HEK293 (cell line): ENCODE measurements at regions not wholly inside any gene's neighbourhood (a gene's known extent, or its start where the extent isn't known, plus 50 kb on each side); places are given as distances from the start of the nearest gene placed in this dataset.

ENCODE experiments used
- CTCF ChIA-PET: fragments of 350-600 bp; formaldehyde crosslinking; extraction: SDS; loops from one replicate; lab custom pipeline; 2021; ENCODE audit warnings: antibody characterized with exemption; lab: Yijun Ruan, JAX
- POLR2A ChIA-PET: fragments of 300-600 bp; formaldehyde crosslinking; extraction: SDS; loops from one replicate; lab custom pipeline; 2020; ENCODE audit warnings: antibody characterized with exemption, inconsistent platforms; lab: Yijun Ruan, JAX
- H3K27ac ChIP-seq: fragments of 200-500 bp; sonication (Bioruptor generic); 2 replicates; pipeline ENCODE4 v1.5.1; 2014; ENCODE audit warnings: low read depth, low read length, control low read depth, inconsistent platforms; ENCODE audit errors: extremely low read depth
- H3K36me3 ChIP-seq, 2 experiments: fragments of 200-500 bp in 1 of 2; sonication (Bioruptor generic) in 1 of 2; 1 replicate in 1 of 2; 2 replicates in 1 of 2; pipeline ENCODE4 v1.5.1; 2014 to 2017; ENCODE audit warnings: inconsistent platforms in 2 of 2, low read length in 2 of 2; ENCODE audit not compliant: control insufficient read depth in 2 of 2, insufficient read depth in 1 of 2
- H3K4me1 ChIP-seq: fragments of 200-500 bp; sonication (Bioruptor generic); 2 replicates; pipeline ENCODE4 v1.5.1; 2014; ENCODE audit warnings: mild to moderate bottlenecking, low read length, inconsistent platforms; ENCODE audit not compliant: control insufficient read depth, insufficient read depth
- H3K4me3 ChIP-seq: 2 replicates; pipeline ENCODE4 v1.5.1; 2011; ENCODE audit warnings: low read depth, mild to moderate bottlenecking, control low read depth, low read length, moderate library complexity
- H3K9me3 ChIP-seq: fragments of 200-500 bp; sonication (Bioruptor generic); 2 replicates; pipeline ENCODE4 v1.5.1; 2014; ENCODE audit warnings: low read depth, low read length, inconsistent platforms; ENCODE audit not compliant: control insufficient read depth, insufficient read depth
- AEBP2 ChIP-seq: fragments of 450-650 bp; formaldehyde crosslinking; IDR thresholded peaks from 2 replicates; pipeline ENCODE4 v1.5.1; 2016; ENCODE audit warnings: missing biosample characterization, missing genetic modification characterization, borderline replicate concordance
- EGR2 ChIP-seq: fragments of 450-650 bp; formaldehyde crosslinking; IDR thresholded peaks from 2 replicates; pipeline ENCODE4 v1.5.1; 2016; ENCODE audit warnings: low read depth, missing biosample characterization, missing genetic modification characterization
- GLI4 ChIP-seq: fragments of 450-650 bp; formaldehyde crosslinking; IDR thresholded peaks from 2 replicates; pipeline ENCODE4 v1.5.1; 2016; ENCODE audit warnings: missing biosample characterization, missing genetic modification characterization
- GLIS1 ChIP-seq: fragments of 450-650 bp; formaldehyde crosslinking; IDR thresholded peaks from 2 replicates; pipeline ENCODE4 v1.5.1; 2016; ENCODE audit warnings: missing biosample characterization, missing genetic modification characterization
- PRDM2 ChIP-seq: fragments of 450-650 bp; formaldehyde crosslinking; IDR thresholded peaks from 2 replicates; pipeline ENCODE4 v1.5.1; 2016; ENCODE audit warnings: missing biosample characterization, missing genetic modification characterization, borderline replicate concordance
- ZBTB44 ChIP-seq: fragments of 450-650 bp; IDR thresholded peaks from 2 replicates; pipeline ENCODE4 v1.5.1; 2018; ENCODE audit warnings: missing biosample characterization, mild to moderate bottlenecking, missing genetic modification characterization
- ZFHX2 ChIP-seq: fragments of 450-650 bp; formaldehyde crosslinking; conservative IDR thresholded peaks from 2 replicates; pipeline ENCODE4 v1.5.1; 2016; ENCODE audit warnings: missing biosample characterization, missing genetic modification characterization
- ZFP69B ChIP-seq: fragments of 450-650 bp; formaldehyde crosslinking; IDR thresholded peaks from 2 replicates; pipeline ENCODE4 v1.5.1; 2016; ENCODE audit warnings: missing biosample characterization, missing genetic modification characterization
- ZNF174 ChIP-seq: fragments of 450-650 bp; formaldehyde crosslinking; IDR thresholded peaks from 2 replicates; pipeline ENCODE4 v1.5.0; 2017; ENCODE audit warnings: missing biosample characterization, mild to moderate bottlenecking, missing genetic modification characterization
- ZNF366 ChIP-seq: fragments of 450-650 bp; formaldehyde crosslinking; conservative IDR thresholded peaks from 2 replicates; pipeline ENCODE4 v1.5.1; 2016; ENCODE audit warnings: missing biosample characterization, missing genetic modification characterization
- ZNF416 ChIP-seq: fragments of 450-650 bp; formaldehyde crosslinking; IDR thresholded peaks from 2 replicates; pipeline ENCODE4 v1.5.1; 2016; ENCODE audit warnings: missing biosample characterization, missing genetic modification characterization
- ZNF626 ChIP-seq: fragments of 450-650 bp; sonication (Bioruptor Pico); formaldehyde crosslinking; IDR thresholded peaks from 2 replicates; pipeline ENCODE4 v1.5.1; 2018; ENCODE audit warnings: missing biosample characterization, missing genetic modification characterization, inconsistent platforms
- ZNF639 ChIP-seq: fragments of 450-650 bp; formaldehyde crosslinking; IDR thresholded peaks from 2 replicates; pipeline ENCODE4 v1.5.1; 2016; ENCODE audit warnings: missing biosample characterization, missing genetic modification characterization
- ZNF664 ChIP-seq: fragments of 450-650 bp; formaldehyde crosslinking; IDR thresholded peaks from 2 replicates; pipeline ENCODE4 v1.5.1; 2016; ENCODE audit warnings: missing biosample characterization, missing genetic modification characterization
- ZNF777 ChIP-seq: fragments of 450-650 bp; formaldehyde crosslinking; IDR thresholded peaks from 2 replicates; pipeline ENCODE4 v1.5.1; 2017; ENCODE audit warnings: missing biosample characterization, missing genetic modification characterization, borderline replicate concordance

GRCh38 chr1:229183588-229183987 is 87.3 kb upstream of the RAB4A start:
- no peak overlapping the region for H3K4me3 ChIP-seq
- no peak overlapping the region for H3K27ac ChIP-seq
- no peaks in the 10 kb centered on the region for H3K36me3 ChIP-seq
- no peaks in the 10 kb centered on the region for H3K4me1 ChIP-seq
- no peaks in the 10 kb centered on the region for H3K9me3 ChIP-seq
- ChIA-PET CTCF (interaction anchor here (0.5 to 2.3 kb wide), 3 partner anchors 35 to 85 kb away, joined by 3 to 5 read pairs (median 5); no protein-coding TSS in a partner anchor), POLR2A (no interaction called here)
- TF ChIP-seq ZNF366 (tag by site-specific recombination) (no peak), ZFHX2 (peak; percentile 86), ZNF639 (no peak), PRDM2 (tag by site-specific recombination) (no peak), ZNF664 (tag by site-specific recombination) (no peak), EGR2 (tag by site-specific recombination) (peak; percentile 51; the same call in 1 of the 2 replicates)

- no peaks in the 10 kb centered on the region for H3K36me3 ChIP-seq
- CTCF ChIA-PET, result interaction anchor here (0.5 to 2.3 kb wide), 2 partner anchors 34 to 73 kb away, joined by 3 to 5 read pairs; no protein-coding TSS in a partner anchor
- TF ChIP-seq AEBP2 (tag by site-specific recombination) (no peak), ZNF416 (tag by site-specific recombination) (no peak), GLI4 (tag by site-specific recombination) (no peak), ZNF777 (tag by site-specific recombination) (no peak), ZFP69B (tag by site-specific recombination) (no peak), ZBTB44 (no peak), ZNF626 (tag by site-specific recombination) (no peak), ZNF174 (tag by site-specific recombination) (no peak), GLIS1 (tag by site-specific recombination) (no peak)
- no peaks in the 10 kb centered on the region for H3K4me1 ChIP-seq
- H3K27ac ChIP-seq, result no peak overlapping the region
- no peaks in the 10 kb centered on the region for H3K9me3 ChIP-seq
- POLR2A ChIA-PET, result interaction anchor here (1.0 to 1.1 kb wide), 2 partner anchors 16 to 1019 kb away, joined by 3 to 4 read pairs; partner anchors contain the start of gene IBA57
- no peak overlapping the region for H3K4me3 ChIP-seq
These were observed 86.8 kb upstream of the RAB4A start for GRCh38 chr1:229184066-229184465.
